Mesenchymal stem cell (in vitro differentiated cells and primary cell): ENCODE measurements at regions not wholly inside any gene's neighbourhood (a gene's known extent, or its start where the extent isn't known, plus 50 kb on each side); places are given as distances from the start of the nearest gene placed in this dataset.

Experiments used
- DNase-seq: peaks from one replicate; pipeline ENCODE4 v3.0.0-alpha.2; 2013
- H2AFZ ChIP-seq: one replicate; pipeline ENCODE4 v1.6.1; 2013; ENCODE audit warnings: low read depth, mild to moderate bottlenecking, control low read depth, inconsistent platforms, low read length, moderate library complexity
- H2AK5ac ChIP-seq: 2 replicates; pipeline ENCODE4 v1.6.1; 2013; ENCODE audit warnings: low read length, moderate library complexity, mild to moderate bottlenecking, inconsistent platforms; ENCODE audit not compliant: severe bottlenecking
- H2BK120ac ChIP-seq: one replicate; pipeline ENCODE4 v1.6.1; 2013; ENCODE audit warnings: low read depth, mild to moderate bottlenecking, inconsistent platforms, low read length, moderate library complexity
- H2BK12ac ChIP-seq, 2 experiments: one replicate each; pipeline ENCODE4 v1.6.1; 2013; ENCODE audit warnings: inconsistent platforms in 2 of 2, low read length in 2 of 2, mild to moderate bottlenecking in 2 of 2, moderate library complexity in 2 of 2, control low read depth in 1 of 2
- H2BK15ac ChIP-seq: one replicate; pipeline ENCODE4 v1.6.1; 2013; ENCODE audit warnings: mild to moderate bottlenecking, low read depth, inconsistent platforms; ENCODE audit not compliant: poor library complexity, severe bottlenecking
- H2BK5ac ChIP-seq: 2 replicates; pipeline ENCODE4 v1.6.1; 2013; ENCODE audit warnings: low read depth, mild to moderate bottlenecking, low read length, control low read depth, inconsistent platforms; ENCODE audit not compliant: poor library complexity, severe bottlenecking
- H3K14ac ChIP-seq, 2 experiments: one replicate each; pipeline ENCODE4 v1.6.1; 2013; ENCODE audit warnings: inconsistent platforms in 2 of 2, low read length in 2 of 2, control low read depth in 1 of 2, mild to moderate bottlenecking in 1 of 2, moderate library complexity in 1 of 2
- H3K18ac ChIP-seq, 2 experiments: one replicate each; pipeline ENCODE4 v1.6.1; 2013; ENCODE audit warnings: inconsistent platforms in 2 of 2, low read length in 2 of 2, control low read depth in 1 of 2, low read depth in 1 of 2, mild to moderate bottlenecking in 1 of 2
- H3K23ac ChIP-seq, 2 experiments: one replicate each; pipeline ENCODE4 v1.6.1; 2013; ENCODE audit warnings: inconsistent platforms in 2 of 2, low read length in 2 of 2, mild to moderate bottlenecking in 2 of 2, moderate library complexity in 2 of 2, control low read depth in 1 of 2
- H3K27ac ChIP-seq: 2 replicates; pipeline ENCODE4 v1.5.1; 2013; ENCODE audit warnings: mild to moderate bottlenecking, moderate library complexity, low read length, control low read depth, inconsistent platforms; ENCODE audit not compliant: poor library complexity, severe bottlenecking
- H3K27me3 ChIP-seq, 2 experiments: 2 replicates each; pipeline versions ENCODE4 v1.6.1 to v1.7.0; 2013; ENCODE audit warnings: low read length in 2 of 2, mild to moderate bottlenecking in 2 of 2, moderate library complexity in 2 of 2, control low read depth in 1 of 2, inconsistent platforms in 1 of 2; ENCODE audit not compliant: control insufficient read depth in 1 of 2, insufficient read depth in 1 of 2
- H3K36me3 ChIP-seq, 2 experiments: 2 replicates each; pipeline versions ENCODE4 v1.6.1 to v1.7.0; 2013; ENCODE audit warnings: low read length in 2 of 2, control low read depth in 1 of 2, inconsistent platforms in 1 of 2, low read depth in 1 of 2, mild to moderate bottlenecking in 1 of 2; ENCODE audit not compliant: insufficient read depth in 2 of 2, control insufficient read depth in 1 of 2
- H3K4ac ChIP-seq, 2 experiments: one replicate each; pipeline ENCODE4 v1.6.1; 2013; ENCODE audit warnings: inconsistent platforms in 2 of 2, low read length in 2 of 2, mild to moderate bottlenecking in 2 of 2, moderate library complexity in 2 of 2, control low read depth in 1 of 2, low read depth in 1 of 2
- H3K4me1 ChIP-seq: 2 replicates; pipeline ENCODE4 v1.6.1; 2013; ENCODE audit warnings: low read depth, low read length, control low read depth; ENCODE audit not compliant: control insufficient read depth, insufficient read depth
- H3K4me2 ChIP-seq: 2 replicates; pipeline ENCODE4 v1.6.1; 2013; ENCODE audit warnings: low read length, mild to moderate bottlenecking, inconsistent platforms; ENCODE audit not compliant: poor library complexity, severe bottlenecking
- H3K4me3 ChIP-seq, 2 experiments: 2 replicates each; pipeline versions ENCODE4 v1.5.1 to v1.7.0; 2013; ENCODE audit warnings: low read length in 2 of 2, mild to moderate bottlenecking in 2 of 2, control low read depth in 1 of 2, low read depth in 1 of 2; ENCODE audit not compliant: insufficient read depth in 1 of 2
- H3K79me1 ChIP-seq: replicated peaks from 2 replicates; pipeline ENCODE4 v1.6.1; 2013; ENCODE audit warnings: mild to moderate bottlenecking, control low read depth, low read length, inconsistent platforms; ENCODE audit not compliant: poor library complexity, severe bottlenecking
- H3K9ac ChIP-seq: 2 replicates; pipeline ENCODE4 v1.7.0; 2013; ENCODE audit warnings: mild to moderate bottlenecking, low read length, moderate library complexity
- H3K9me3 ChIP-seq: 2 replicates; pipeline ENCODE4 v1.7.0; 2013; ENCODE audit warnings: mild to moderate bottlenecking, low read length; ENCODE audit not compliant: control insufficient read depth
- H4K8ac ChIP-seq: one replicate; pipeline ENCODE4 v1.6.1; 2013; ENCODE audit warnings: inconsistent platforms, mild to moderate bottlenecking, low read length, moderate library complexity
- H4K91ac ChIP-seq: one replicate; pipeline ENCODE4 v1.6.1; 2013; ENCODE audit warnings: mild to moderate bottlenecking, low read length, inconsistent platforms
- WGBS: methylation state at CpG from one replicate; pipeline ENCODE4 v1.1.7; 2013; ENCODE audit warnings: mixed read lengths; 5-methylcytosine and 5-hydroxymethylcytosine counted together

- Histone ChIP-seq H2BK12ac (no peak overlapping the region), H3K27ac (no peak overlapping the region), H3K4me2 (no peak overlapping the region), H4K91ac (no peak overlapping the region), H2AFZ (no peak overlapping the region), H3K4ac (no peak overlapping the region), H3K9ac (no peak overlapping the region), H3K36me3 (no peaks in the 10 kb centered on the region), H3K18ac (no peak overlapping the region), H3K9me3 (no peaks in the 10 kb centered on the region), H3K4me1 (peaks cover 1% of the 10 kb centered on the region), H3K4me3 (no peak overlapping the region), H2BK5ac (no peak overlapping the region), H2AK5ac (no peak overlapping the region), H2BK15ac (no peak overlapping the region), H3K79me1 (no peaks in the 10 kb centered on the region), H3K14ac (no peak overlapping the region), H4K8ac (no peak overlapping the region), H3K27me3 (peaks cover 0 to 67% of the 10 kb centered on the region in 2 experiments), H3K23ac (no peak overlapping the region), H2BK120ac (no peak overlapping the region)
- DNase-seq, result no peak
- WGBS, result 82% methylated on average over 5 of the region's 5 CpGs
Measured at GRCh38 chr17:79468183-79468944, 142.5 kb downstream of the RBFOX3 start.

- Histone ChIP-seq H3K4me1 (peaks cover 1% of the 10 kb centered on the region), H3K14ac (no peak overlapping the region), H2BK120ac (no peak overlapping the region), H2BK15ac (no peak overlapping the region), H2AFZ (no peak overlapping the region), H3K9me3 (no peaks in the 10 kb centered on the region), H3K79me1 (no peaks in the 10 kb centered on the region), H3K4ac (no peak overlapping the region), H3K23ac (no peak overlapping the region), H3K4me3 (peak overlapping the region in 1 of 2 experiments; percentile 22), H3K36me3 (no peaks in the 10 kb centered on the region), H3K27me3 (peaks cover 0 to 71% of the 10 kb centered on the region in 2 experiments), H4K91ac (no peak overlapping the region), H2BK12ac (no peak overlapping the region), H2AK5ac (no peak overlapping the region), H2BK5ac (no peak overlapping the region), H4K8ac (no peak overlapping the region), H3K4me2 (no peak overlapping the region), H3K9ac (no peak overlapping the region), H3K27ac (no peak overlapping the region), H3K18ac (no peak overlapping the region)
- 87% methylated on average over 16 of the region's 16 CpGs for WGBS
- DNase-seq, result no peak
Measured at GRCh38 chr17:79466562-79467350, 144.1 kb downstream of the RBFOX3 start.

- H2BK12ac ChIP-seq, result no peak overlapping the region
- peaks cover 1% of the 10 kb centered on the region for H3K4me1 ChIP-seq
- H2BK120ac ChIP-seq, result no peak overlapping the region
- no peak overlapping the region for H2BK5ac ChIP-seq
- WGBS, result 80% methylated on average over 14 of the region's 14 CpGs
- H3K23ac ChIP-seq, result no peak overlapping the region
- no peak overlapping the region for H3K4me2 ChIP-seq
- H3K27ac ChIP-seq, result no peak overlapping the region
- H2BK15ac ChIP-seq, result no peak overlapping the region
- H3K9ac ChIP-seq, result no peak overlapping the region
- H3K79me1 ChIP-seq, result no peaks in the 10 kb centered on the region
- DNase-seq, result no peak
- no peak overlapping the region for H4K8ac ChIP-seq
- H3K18ac ChIP-seq, result no peak overlapping the region
- peaks cover 0 to 66% of the 10 kb centered on the region in 2 experiments for H3K27me3 ChIP-seq
- H2AK5ac ChIP-seq, result no peak overlapping the region
- H3K14ac ChIP-seq, result no peak overlapping the region
- no peak overlapping the region for H3K4me3 ChIP-seq
- no peak overlapping the region for H2AFZ ChIP-seq
- H4K91ac ChIP-seq, result no peak overlapping the region
- no peaks in the 10 kb centered on the region for H3K36me3 ChIP-seq
- no peaks in the 10 kb centered on the region for H3K9me3 ChIP-seq
- no peak overlapping the region for H3K4ac ChIP-seq
Measured at GRCh38 chr17:79465681-79466025, 145.2 kb downstream of the RBFOX3 start.

- H3K9me3 ChIP-seq, result no peaks in the 10 kb centered on the region
- H3K27me3 ChIP-seq, result peaks cover 0 to 61% of the 10 kb centered on the region in 2 experiments
- no peak overlapping the region for H2BK15ac ChIP-seq
- H3K23ac ChIP-seq, result no peak overlapping the region
- no peak overlapping the region for H3K18ac ChIP-seq
- H2BK120ac ChIP-seq, result no peak overlapping the region
- no peak for DNase-seq
- H3K9ac ChIP-seq, result no peak overlapping the region
- WGBS, result 81% methylated on average over 25 of the region's 25 CpGs
- no peak overlapping the region for H3K4ac ChIP-seq
- H3K4me2 ChIP-seq, result no peak overlapping the region
- H2AFZ ChIP-seq, result no peak overlapping the region
- no peak overlapping the region for H4K91ac ChIP-seq
- H2AK5ac ChIP-seq, result no peak overlapping the region
- no peak overlapping the region for H3K4me3 ChIP-seq
- no peak overlapping the region for H3K14ac ChIP-seq
- H2BK12ac ChIP-seq, result no peak overlapping the region
- no peak overlapping the region for H3K27ac ChIP-seq
- H3K79me1 ChIP-seq, result no peaks in the 10 kb centered on the region
- no peak overlapping the region for H4K8ac ChIP-seq
- H3K36me3 ChIP-seq, result no peaks in the 10 kb centered on the region
- no peak overlapping the region for H2BK5ac ChIP-seq
- H3K4me1 ChIP-seq, result peaks cover 1% of the 10 kb centered on the region
Measured at GRCh38 chr17:79465011-79465680, 145.7 kb downstream of the RBFOX3 start.
